ENCODE measurements at regions not wholly inside any gene's neighbourhood (a gene's known extent, or its start where the extent isn't known, plus 50 kb on each side); places are given as distances from the start of the nearest gene placed in this dataset.
"Not testable (repeated sequence)": the region's sequence is repeated elsewhere in the genome, so short reads cannot be mapped to it uniquely, and the experiment has no call there.

DNA sequence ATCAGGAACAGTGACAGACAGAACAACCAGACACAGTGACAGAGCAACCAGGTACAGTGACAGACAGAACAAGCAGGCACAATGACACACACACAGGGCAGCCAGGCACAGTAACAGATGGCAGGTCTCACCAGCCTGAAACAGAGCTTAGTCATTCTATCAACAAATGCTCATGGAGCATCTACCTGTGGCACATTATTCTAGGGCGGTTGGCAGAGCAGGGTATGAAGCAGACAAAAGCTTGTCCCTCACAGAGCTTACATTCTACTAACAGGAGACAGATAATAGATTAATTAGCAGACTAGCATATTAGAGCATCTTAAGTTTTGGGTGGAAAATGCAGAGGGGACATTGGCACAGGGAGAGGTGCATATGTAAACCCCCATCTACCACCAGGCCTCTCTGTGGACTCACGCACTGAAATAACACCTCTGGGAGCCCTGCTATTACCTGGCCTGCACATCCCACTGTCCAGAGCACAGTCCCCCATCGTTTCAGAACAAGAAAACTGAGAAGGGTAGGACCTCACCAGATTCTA is 64.1 kb upstream of the RAB6C start:
- DNase-seq = no peak

DNA sequence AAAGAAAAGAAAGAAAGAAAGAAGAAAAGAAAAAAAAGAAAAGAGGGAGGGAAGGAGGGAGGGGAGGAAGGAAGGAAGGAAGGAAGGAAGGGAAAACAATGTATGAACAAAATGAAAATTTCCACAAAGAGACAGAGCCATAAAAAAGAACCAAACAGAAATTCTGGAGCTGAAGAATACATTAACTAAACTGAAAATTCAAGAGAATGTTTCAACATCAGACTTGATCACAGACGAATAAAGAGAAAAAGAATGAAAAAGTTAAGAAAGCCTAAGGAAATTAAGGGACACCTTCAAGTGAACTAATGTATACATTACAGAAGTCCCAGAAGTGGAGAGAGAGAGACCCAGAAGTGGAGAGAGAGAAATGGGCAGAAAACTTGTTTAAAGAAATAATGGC is 60.9 kb upstream of the RAB6C start:
- DNase-seq = no peak

DNA sequence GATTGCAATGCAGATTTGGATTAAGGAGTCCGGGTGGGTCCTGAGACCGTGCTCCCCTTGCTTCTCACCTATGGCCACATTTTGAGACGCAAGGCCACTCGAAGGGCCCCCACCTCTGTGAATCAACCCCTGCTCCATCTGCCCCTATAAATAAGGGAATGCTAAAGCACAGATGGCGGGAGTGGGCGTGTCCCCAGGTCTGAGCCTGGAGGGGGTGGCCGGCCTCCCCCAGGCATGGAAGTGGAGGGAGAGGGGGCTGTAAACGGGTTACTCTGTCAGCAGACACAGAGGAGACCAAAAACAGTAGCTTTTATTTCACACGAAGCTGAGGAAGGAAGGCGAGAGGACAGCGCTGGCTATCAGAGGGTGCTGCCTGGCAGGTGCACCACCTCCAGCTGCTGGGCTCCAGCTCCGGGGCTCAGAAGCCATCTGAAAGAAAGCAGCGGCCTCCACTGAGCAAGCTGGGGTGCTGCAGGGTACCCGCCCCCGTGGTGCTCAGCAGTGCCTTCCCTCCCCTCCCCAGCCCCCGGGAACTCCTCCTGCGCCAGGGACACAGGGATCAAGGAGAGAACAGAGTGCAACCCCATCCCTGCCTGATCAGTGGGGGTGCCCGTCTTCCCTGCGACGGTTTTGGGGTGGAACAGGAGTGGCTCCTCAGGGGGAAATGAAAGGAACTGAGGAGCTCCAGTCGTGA is 56.7 kb upstream of the RAB6C start:
- DNase-seq = no peak

DNA sequence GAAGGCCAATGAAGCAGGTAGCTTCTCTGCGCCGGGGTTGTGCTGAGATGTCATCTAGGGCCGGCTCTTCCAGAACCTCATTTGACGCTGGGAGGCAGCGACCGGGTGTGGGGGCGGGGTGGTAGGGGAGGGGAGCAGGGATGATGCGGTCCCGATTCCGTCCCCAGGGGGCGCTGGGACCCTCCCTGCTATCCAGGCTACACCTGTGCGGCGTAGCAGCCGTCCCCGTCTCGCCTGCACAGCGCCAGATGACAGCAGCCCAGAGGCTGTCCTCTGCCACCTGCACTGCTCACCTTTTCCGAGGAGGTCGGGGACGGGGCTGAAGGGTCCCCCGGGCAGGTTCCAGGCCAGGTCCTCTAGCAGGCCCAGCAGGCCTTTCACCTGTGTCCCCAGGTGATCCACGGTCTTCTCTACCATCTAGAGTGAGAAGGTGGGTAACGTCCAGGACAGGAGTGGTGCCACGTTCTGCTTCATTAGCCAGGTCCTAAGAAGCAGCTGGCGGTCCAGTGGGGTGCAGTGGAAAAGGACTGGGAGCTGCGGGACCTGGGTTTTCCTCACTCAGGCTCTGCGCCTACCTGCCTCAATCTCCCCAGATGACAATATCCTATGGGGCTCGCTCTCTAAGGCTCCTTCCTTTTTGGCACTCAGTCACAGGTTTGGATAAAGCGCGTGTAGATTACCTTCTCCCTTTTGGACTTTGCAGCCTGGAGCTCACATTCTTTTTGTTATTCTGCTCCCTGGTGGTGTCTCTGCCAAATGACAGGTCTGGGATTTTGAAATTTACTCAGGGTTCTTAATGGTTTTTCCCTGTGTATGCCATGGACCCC is 56.0 kb upstream of the RAB6C start:
- DNase-seq = no peak

DNA sequence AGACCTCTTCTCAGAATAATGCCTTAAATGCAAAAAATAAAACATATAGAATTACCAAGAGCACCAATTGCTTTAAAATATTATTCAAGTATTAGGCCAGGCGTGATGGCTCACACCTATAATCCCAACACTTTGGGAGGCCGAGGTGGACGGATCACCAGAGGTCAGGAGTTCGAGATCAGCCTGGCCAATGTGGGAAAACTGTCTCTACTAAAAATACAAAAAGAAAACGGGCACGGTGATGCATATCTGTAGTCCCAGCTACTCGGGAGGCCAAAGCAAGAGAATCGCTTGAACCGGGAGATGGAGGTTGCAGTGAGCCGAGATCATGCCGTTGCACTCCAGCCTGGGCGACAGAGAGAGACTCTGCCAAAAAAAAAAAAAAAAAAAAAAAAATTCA is 55.4 kb upstream of the RAB6C start:
- DNase-seq = not testable (repeated sequence)

DNA sequence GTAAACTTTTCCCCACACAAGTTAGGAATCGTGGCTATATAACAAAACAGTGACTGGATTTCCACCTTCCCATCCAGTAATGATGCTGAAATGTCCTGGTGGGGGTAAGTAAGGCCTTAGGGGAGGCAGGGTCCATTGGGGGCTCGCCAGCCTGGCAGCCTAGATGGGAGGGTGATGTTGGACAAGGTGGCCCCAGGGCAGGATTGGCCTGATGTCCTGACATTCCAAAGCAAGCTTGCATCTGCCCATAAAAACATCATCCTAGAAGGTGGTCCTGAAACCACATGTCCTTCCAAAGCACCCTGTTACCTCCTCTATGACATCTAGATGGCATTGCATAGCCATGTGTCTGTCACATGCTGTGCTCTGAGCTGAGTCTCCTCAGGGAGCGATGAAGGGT is 54.1 kb upstream of the RAB6C start:
- DNase-seq = no peak

DNA sequence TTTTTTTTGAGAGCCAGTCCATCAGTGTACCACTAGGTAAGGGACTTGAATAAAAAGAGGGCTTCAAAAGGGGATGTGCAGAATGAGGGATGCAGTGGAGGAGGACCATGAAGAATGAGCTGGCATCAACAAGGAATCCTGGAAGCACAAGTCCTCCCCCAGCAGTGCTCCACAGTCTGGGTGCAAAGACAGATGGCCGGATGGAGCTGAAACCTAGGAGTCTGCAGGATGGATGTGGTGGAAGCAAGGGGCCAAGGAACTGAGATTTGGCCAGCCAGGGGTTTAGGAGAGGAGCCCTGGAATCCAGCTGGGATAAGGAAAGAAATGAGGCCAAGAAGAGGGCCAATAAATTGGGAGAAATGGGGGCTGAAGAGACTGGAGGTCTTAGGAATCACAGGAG is 51.8 kb upstream of the RAB6C start:
- DNase-seq = no peak

DNA sequence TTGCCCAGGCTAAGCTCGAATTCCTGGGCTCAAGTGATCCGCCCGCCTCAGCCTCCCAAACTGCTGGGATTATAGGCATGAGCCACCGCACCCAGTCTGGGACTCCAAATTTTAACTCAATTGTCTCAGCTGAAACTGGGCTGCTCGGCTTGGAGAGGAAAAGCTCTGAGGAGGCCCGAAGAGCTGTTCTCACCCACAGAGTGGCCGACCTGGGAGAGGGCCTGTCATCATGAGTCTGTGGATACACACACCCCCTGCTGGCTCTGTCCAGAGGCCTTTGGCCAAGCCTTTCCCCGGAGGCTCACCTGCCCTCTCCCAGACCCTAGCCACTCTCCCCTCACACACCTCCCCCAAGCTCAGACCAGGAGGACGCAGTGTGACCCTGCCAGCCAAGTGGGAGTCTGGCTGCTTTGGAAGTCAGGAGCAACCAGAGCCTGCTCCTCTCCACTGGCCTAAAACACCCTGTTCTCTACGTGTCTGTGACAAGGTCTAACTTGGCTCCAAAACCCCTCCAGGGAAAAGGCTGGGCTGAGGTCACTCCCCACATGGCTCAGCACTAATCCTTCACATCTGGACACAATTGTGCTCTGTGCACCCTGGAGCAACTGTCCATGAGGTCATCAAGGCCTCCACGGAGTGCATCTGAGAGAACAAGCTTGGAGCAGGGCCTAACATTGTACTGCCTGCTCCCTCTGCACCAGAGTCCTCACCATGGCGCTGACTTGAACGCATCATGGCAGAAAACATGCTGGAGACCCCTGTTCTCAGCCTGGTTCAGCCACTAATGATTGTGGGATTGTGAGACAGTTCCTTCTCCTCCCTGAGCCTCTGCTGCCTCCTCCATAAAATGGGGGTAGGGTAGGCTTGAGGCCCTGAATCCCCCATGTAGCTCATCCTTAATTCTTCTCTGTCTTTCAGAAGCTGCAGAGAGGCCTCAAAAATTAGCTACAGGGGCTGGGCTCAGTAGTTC is 49.9 kb upstream of the RAB6C start:
- DNase-seq = no peak
